Mesothelial cell of epicardium (in vitro differentiated cells): ENCODE measurements at regions not wholly inside any gene's neighbourhood (a gene's known extent, or its start where the extent isn't known, plus 50 kb on each side); places are given as distances from the start of the nearest gene placed in this dataset.

Experiments
- DNase-seq, 2 experiments: peaks; one replicate each; pipeline ENCODE4 v3.0.0; 2021; ENCODE audit warnings: low spot score in 2 of 2; ENCODE audit not compliant: unreplicated experiment in 2 of 2
- H3K27ac Mint-ChIP-seq: 2 replicates; pipeline ENCODE4 v1.8.0; 2021; ENCODE audit warnings: mixed read lengths
- H3K27me3 Mint-ChIP-seq: 2 replicates; pipeline ENCODE4 v1.8.0; 2021; ENCODE audit warnings: low read depth, mixed read lengths
- H3K36me3 Mint-ChIP-seq: 2 replicates; pipeline ENCODE4 v1.8.0; 2021; ENCODE audit warnings: mixed read lengths
- H3K4me1 Mint-ChIP-seq: 2 replicates; pipeline ENCODE4 v1.8.0; 2021; ENCODE audit warnings: mixed read lengths
- H3K4me3 Mint-ChIP-seq: 2 replicates; pipeline ENCODE4 v1.8.0; 2021; ENCODE audit warnings: mild to moderate bottlenecking, moderate library complexity, mixed read lengths
- H3K9me3 Mint-ChIP-seq: 2 replicates; pipeline ENCODE4 v1.8.0; 2021; ENCODE audit warnings: mixed read lengths
- TF ChIP-seq, protein P1 (sequence below): fragments of 200-600 bp; sonication (generic); IDR thresholded peaks from one replicate; pipeline ENCODE4 v1.5.0; 2021; ENCODE audit warnings: antibody characterized with exemption; ENCODE audit not compliant: unreplicated experiment

DNA sequence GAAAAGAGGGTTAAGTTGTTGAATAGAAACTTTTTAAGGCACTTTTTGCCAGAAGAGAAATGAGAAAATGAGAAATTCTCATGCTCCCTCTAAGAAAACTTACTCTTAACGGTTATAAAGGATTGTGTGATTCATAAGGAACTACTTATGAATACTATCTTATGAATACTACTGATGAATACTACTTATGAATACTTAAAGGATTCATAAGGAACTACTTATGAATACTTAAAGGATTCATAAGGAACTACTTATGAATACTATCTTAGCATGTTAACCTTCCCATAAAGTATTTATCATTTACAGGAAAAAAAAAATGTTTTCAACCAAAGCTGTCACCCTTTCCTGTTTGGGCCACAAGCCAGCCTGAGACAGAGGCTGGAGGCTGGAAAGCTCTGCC is 53.1 kb upstream of the UCN3 start:
- H3K9me3 Mint-ChIP-seq, result peaks cover 31% of the 10 kb centered on the region
- H3K4me1 Mint-ChIP-seq, result no peaks in the 10 kb centered on the region
- peaks cover 4% of the 10 kb centered on the region for H3K27me3 Mint-ChIP-seq
- no peak overlapping the region for H3K4me3 Mint-ChIP-seq
- no peak overlapping the region for H3K27ac Mint-ChIP-seq
- no peak for DNase-seq
- H3K36me3 Mint-ChIP-seq, result no peaks in the 10 kb centered on the region
- TF ChIP-seq, protein P1, sequence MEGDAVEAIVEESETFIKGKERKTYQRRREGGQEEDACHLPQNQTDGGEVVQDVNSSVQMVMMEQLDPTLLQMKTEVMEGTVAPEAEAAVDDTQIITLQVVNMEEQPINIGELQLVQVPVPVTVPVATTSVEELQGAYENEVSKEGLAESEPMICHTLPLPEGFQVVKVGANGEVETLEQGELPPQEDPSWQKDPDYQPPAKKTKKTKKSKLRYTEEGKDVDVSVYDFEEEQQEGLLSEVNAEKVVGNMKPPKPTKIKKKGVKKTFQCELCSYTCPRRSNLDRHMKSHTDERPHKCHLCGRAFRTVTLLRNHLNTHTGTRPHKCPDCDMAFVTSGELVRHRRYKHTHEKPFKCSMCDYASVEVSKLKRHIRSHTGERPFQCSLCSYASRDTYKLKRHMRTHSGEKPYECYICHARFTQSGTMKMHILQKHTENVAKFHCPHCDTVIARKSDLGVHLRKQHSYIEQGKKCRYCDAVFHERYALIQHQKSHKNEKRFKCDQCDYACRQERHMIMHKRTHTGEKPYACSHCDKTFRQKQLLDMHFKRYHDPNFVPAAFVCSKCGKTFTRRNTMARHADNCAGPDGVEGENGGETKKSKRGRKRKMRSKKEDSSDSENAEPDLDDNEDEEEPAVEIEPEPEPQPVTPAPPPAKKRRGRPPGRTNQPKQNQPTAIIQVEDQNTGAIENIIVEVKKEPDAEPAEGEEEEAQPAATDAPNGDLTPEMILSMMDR, result no peak

DNA sequence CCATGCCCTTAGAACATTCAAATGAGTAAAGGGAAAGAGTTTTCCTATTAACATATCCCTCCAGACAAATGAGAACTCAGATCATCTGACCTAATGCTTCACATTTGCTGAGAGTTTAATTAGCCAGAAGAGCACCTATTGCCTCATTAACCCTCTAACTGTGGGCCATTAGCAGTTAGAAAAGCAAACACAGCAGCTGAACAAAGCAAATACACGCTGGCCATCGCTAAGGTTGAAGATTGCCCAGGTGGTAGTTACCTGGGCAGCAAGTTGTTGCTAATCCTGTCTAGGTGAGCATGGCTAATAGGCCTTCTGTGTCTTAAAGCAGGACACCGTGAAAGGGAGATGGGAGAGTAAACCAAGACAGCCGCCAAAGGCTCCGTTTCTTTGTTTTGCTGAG is 49.9 kb upstream of the UCN3 start:
- H3K9me3 Mint-ChIP-seq, result peaks cover 14% of the 10 kb centered on the region
- H3K4me1 Mint-ChIP-seq, result no peaks in the 10 kb centered on the region
- H3K27ac Mint-ChIP-seq, result no peak overlapping the region
- DNase-seq, result no peak
- TF ChIP-seq, protein P1, result no peak
- H3K36me3 Mint-ChIP-seq, result no peaks in the 10 kb centered on the region
- H3K27me3 Mint-ChIP-seq, result peaks cover 3% of the 10 kb centered on the region
- no peak overlapping the region for H3K4me3 Mint-ChIP-seq
